RPMI8226 (cell line): ENCODE measurements at regions not wholly inside any gene's neighbourhood (a gene's known extent, or its start where the extent isn't known, plus 50 kb on each side); places are given as distances from the start of the nearest gene placed in this dataset.
"Not testable (repeated sequence)": the region's sequence is repeated elsewhere in the genome, so short reads cannot be mapped to it uniquely, and the experiment has no call there.

ENCODE experiments used
- DNase-seq: peaks from one replicate; pipeline ENCODE4 v3.0.0-alpha.2; 2015

- DNase-seq: no peak
Measured at GRCh38 chr22:27068121-27068520, 410.7 kb downstream of the MIAT start.

- DNase-seq: no peak
Measured at GRCh38 chr22:27070594-27070993, 413.2 kb downstream of the MIAT start.

- no peak for DNase-seq
Measured at GRCh38 chr22:27073601-27074425, 416.4 kb downstream of the MIAT start.

- DNase-seq: peak; percentile 8
Measured at GRCh38 chr22:27075028-27075678, 417.8 kb downstream of the MIAT start.

- DNase-seq: no peak
Measured at GRCh38 chr22:27075891-27076290, 418.5 kb downstream of the MIAT start.

GRCh38 chr22:27078064-27078463, 420.7 kb downstream of the MIAT start:
- DNase-seq: not testable (repeated sequence)

- no peak for DNase-seq
Measured at GRCh38 chr22:27080036-27080578, 422.7 kb downstream of the MIAT start.

- no peak for DNase-seq
Measured at GRCh38 chr22:27080863-27081262, 423.5 kb downstream of the MIAT start.

GRCh38 chr22:27083610-27084009, 426.2 kb downstream of the MIAT start:
- DNase-seq: no peak

- DNase-seq: no peak
Measured at GRCh38 chr22:27084130-27084529, 426.7 kb downstream of the MIAT start.

GRCh38 chr22:27086080-27087044, 429.0 kb downstream of the MIAT start:
- DNase-seq: no peak

GRCh38 chr22:27087051-27087450, 429.7 kb downstream of the MIAT start:
- DNase-seq: no peak

- DNase-seq: no peak
Measured at GRCh38 chr22:27088026-27088425, 430.6 kb downstream of the MIAT start.

GRCh38 chr22:27089264-27089663, 431.9 kb downstream of the MIAT start:
- DNase-seq: no peak

GRCh38 chr22:27090611-27091011, 433.2 kb downstream of the MIAT start:
- no peak for DNase-seq

- no peak for DNase-seq
Measured at GRCh38 chr22:27093422-27093821, 436.0 kb downstream of the MIAT start.

- no peak for DNase-seq
Measured at GRCh38 chr22:27094633-27095308, 437.4 kb downstream of the MIAT start.

GRCh38 chr22:27097506-27097905, 440.1 kb downstream of the MIAT start:
- no peak for DNase-seq

- DNase-seq: no peak
Measured at GRCh38 chr22:27097933-27098332, 440.5 kb downstream of the MIAT start.

- no peak for DNase-seq
Measured at GRCh38 chr22:27099946-27100722, 442.7 kb downstream of the MIAT start.

GRCh38 chr22:27100789-27101188, 443.4 kb downstream of the MIAT start:
- no peak for DNase-seq

GRCh38 chr22:27101288-27101687, 443.9 kb downstream of the MIAT start:
- no peak for DNase-seq
